GM12891 (cell line): ENCODE measurements at regions not wholly inside any gene's neighbourhood (a gene's known extent, or its start where the extent isn't known, plus 50 kb on each side); places are given as distances from the start of the nearest gene placed in this dataset.

Source experiments
- PAX5 ChIP-seq: IDR thresholded peaks from 2 replicates; pipeline ENCODE4 v1.6.1; 2011; ENCODE audit warnings: low read length, moderate library complexity, mild to moderate bottlenecking; ENCODE audit not compliant: insufficient read depth, severe bottlenecking
- POLR2A ChIP-seq: IDR thresholded peaks from 2 replicates; pipeline ENCODE4 v1.6.1; 2011; ENCODE audit warnings: low read depth, low read length, control low read depth
- POLR2AphosphoS5 ChIP-seq: IDR thresholded peaks from 2 replicates; pipeline ENCODE4 v1.6.1; 2011; ENCODE audit warnings: low read depth, low read length, control low read depth
- POU2F2 ChIP-seq: IDR thresholded peaks from 2 replicates; pipeline ENCODE4 v1.6.1; 2011; ENCODE audit warnings: low read depth, mild to moderate bottlenecking, control low read depth, low read length, moderate library complexity
- SPI1 ChIP-seq: IDR thresholded peaks from 2 replicates; pipeline ENCODE4 v1.6.1; 2011; ENCODE audit warnings: low read depth, low read length, control low read depth
- TAF1 ChIP-seq: IDR thresholded peaks from 2 replicates; pipeline ENCODE4 v1.6.1; 2011; ENCODE audit warnings: low read depth, low read length, control low read depth

- no peak for TF ChIP-seq POLR2AphosphoS5
- TF ChIP-seq TAF1, result no peak
- TF ChIP-seq POLR2A, result no peak
- no peak for TF ChIP-seq PAX5
- no peak for TF ChIP-seq SPI1
- no peak for TF ChIP-seq POU2F2
These were observed 175.3 kb downstream of the MDFIC start for GRCh38 chr7:115097175-115097671.
